PC-9 (cell line): ENCODE measurements at regions not wholly inside any gene's neighbourhood (a gene's known extent, or its start where the extent isn't known, plus 50 kb on each side); places are given as distances from the start of the nearest gene placed in this dataset.

Experiments
- BruUV-seq: library from RNA; stranded (reverse); fragments of 400-500 nt; replicated peaks from 2 replicates; lab custom pipeline; 2021; lab: Mats Ljungman, UMichigan
- CTCF ChIA-PET: fragments of 300-600 bp; sonication (Branson Sonifier 250); formaldehyde crosslinking; loops from one replicate; lab custom pipeline; 2022; ENCODE audit warnings: antibody characterized with exemption; lab: Charles Lee
- POLR2A ChIA-PET: fragments of 300-600 bp; sonication (Branson Sonifier 250); formaldehyde crosslinking; loops from one replicate; lab custom pipeline; 2022; ENCODE audit warnings: antibody characterized with exemption; ENCODE audit not compliant: unreplicated experiment; lab: Charles Lee
- DNase-seq, 2 experiments: peaks; one replicate each; pipeline versions ENCODE4 v3.0.0 to v3.0.0-alpha.2; 2015 to 2022; ENCODE audit warnings: mixed read lengths in 1 of 2
- H2AFZ ChIP-seq: fragments of 200-600 bp; sonication (generic); 2 replicates; pipeline ENCODE4 v1.8.1; 2017; ENCODE audit warnings: antibody characterized with exemption
- H3F3A ChIP-seq: fragments of 200-600 bp; sonication (generic); 2 replicates; pipeline ENCODE4 v1.8.1; 2017; ENCODE audit warnings: antibody characterized with exemption, mild to moderate bottlenecking, low read depth; ENCODE audit not compliant: insufficient read depth
- H3K27ac ChIP-seq: fragments of 200-600 bp; sonication (generic); 2 replicates; pipeline ENCODE4 v1.6.1; 2016; ENCODE audit warnings: mixed run types
- H3K27me3 ChIP-seq: fragments of 200-600 bp; sonication (generic); 2 replicates; pipeline ENCODE4 v1.6.1; 2016; ENCODE audit warnings: low read depth, mixed run types; ENCODE audit not compliant: insufficient read depth
- H3K36me3 ChIP-seq: fragments of 200-600 bp; sonication (generic); 2 replicates; pipeline ENCODE4 v1.6.1; 2016; ENCODE audit warnings: low read depth, mixed run types
- H3K4me1 ChIP-seq: fragments of 200-600 bp; sonication (generic); replicated peaks from 2 replicates; pipeline ENCODE4 v1.6.1; 2016; ENCODE audit warnings: mixed run types; ENCODE audit not compliant: insufficient read depth
- H3K4me2 ChIP-seq: fragments of 200-600 bp; sonication (generic); 2 replicates; pipeline ENCODE4 v1.6.1; 2017; ENCODE audit warnings: mixed run types
- H3K4me3 ChIP-seq: fragments of 200-600 bp; sonication (generic); 2 replicates; pipeline ENCODE4 v1.6.1; 2016; ENCODE audit warnings: mixed run types
- H3K79me2 ChIP-seq: fragments of 200-600 bp; sonication (generic); 2 replicates; pipeline ENCODE4 v1.6.1; 2017; ENCODE audit warnings: low read depth, mixed run types
- H3K9me2 ChIP-seq: fragments of 200-600 bp; sonication (generic); 2 replicates; pipeline ENCODE4 v1.8.1; 2017; ENCODE audit warnings: mild to moderate bottlenecking; ENCODE audit not compliant: insufficient read depth
- H3K9me3 ChIP-seq: fragments of 200-600 bp; sonication (generic); 2 replicates; pipeline ENCODE4 v1.8.1; 2016; ENCODE audit warnings: low read depth; ENCODE audit not compliant: insufficient read depth
- H4K20me1 ChIP-seq: fragments of 200-600 bp; sonication (generic); 2 replicates; pipeline ENCODE4 v1.8.1; 2017; ENCODE audit not compliant: insufficient read depth
- EZH2 ChIP-seq: fragments of 200-600 bp; sonication (generic); IDR thresholded peaks from 2 replicates; pipeline ENCODE4 v1.8.0; 2017; ENCODE audit warnings: antibody characterized with exemption, low read depth
- intact Hi-C: fragments of 100-400 bp; cut with micrococcal nuclease; formaldehyde crosslinking; loops from one replicate; pipeline ENCODE4 v1.10.0; 2022; ENCODE audit not compliant: unreplicated experiment
- TF ChIP-seq, protein P1 (sequence below): fragments of 200-600 bp; sonication (generic); conservative IDR thresholded peaks from 2 replicates; pipeline ENCODE4 v1.6.1; 2017; ENCODE audit warnings: mixed run types, antibody characterized with exemption, mild to moderate bottlenecking, moderate library complexity

DNA sequence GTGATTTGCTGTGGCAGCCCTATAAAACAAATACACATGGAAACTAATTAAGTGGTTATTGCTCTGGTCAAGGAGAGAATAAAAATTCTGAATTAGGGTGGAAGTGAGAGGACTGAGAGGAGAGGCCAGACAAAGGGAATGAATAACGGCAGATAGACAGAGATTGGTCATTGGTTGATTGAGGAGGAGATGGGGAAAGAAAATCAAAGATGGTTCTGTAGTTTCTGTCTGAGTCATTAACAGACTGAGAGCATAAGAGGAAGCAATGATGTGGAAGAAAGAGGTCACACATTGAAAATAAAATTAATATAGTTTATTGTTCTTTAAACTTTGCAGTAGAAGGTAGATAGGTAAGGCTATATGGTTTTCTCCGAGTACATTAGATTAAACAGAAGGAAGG, 469.8 kb downstream of the ACTL7B start:
- DNase-seq: no peak
- TF ChIP-seq EZH2: no peak
- TF ChIP-seq, protein P1, sequence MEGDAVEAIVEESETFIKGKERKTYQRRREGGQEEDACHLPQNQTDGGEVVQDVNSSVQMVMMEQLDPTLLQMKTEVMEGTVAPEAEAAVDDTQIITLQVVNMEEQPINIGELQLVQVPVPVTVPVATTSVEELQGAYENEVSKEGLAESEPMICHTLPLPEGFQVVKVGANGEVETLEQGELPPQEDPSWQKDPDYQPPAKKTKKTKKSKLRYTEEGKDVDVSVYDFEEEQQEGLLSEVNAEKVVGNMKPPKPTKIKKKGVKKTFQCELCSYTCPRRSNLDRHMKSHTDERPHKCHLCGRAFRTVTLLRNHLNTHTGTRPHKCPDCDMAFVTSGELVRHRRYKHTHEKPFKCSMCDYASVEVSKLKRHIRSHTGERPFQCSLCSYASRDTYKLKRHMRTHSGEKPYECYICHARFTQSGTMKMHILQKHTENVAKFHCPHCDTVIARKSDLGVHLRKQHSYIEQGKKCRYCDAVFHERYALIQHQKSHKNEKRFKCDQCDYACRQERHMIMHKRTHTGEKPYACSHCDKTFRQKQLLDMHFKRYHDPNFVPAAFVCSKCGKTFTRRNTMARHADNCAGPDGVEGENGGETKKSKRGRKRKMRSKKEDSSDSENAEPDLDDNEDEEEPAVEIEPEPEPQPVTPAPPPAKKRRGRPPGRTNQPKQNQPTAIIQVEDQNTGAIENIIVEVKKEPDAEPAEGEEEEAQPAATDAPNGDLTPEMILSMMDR: no peak
- ChIA-PET POLR2A (no interaction called here), CTCF (interaction anchor here (0.7 kb wide), 1 partner anchor 748 kb away, joined by 19 read pairs; no protein-coding TSS in a partner anchor)
- Histone ChIP-seq H3K4me3 (no peak overlapping the region), H3K9me2 (no peaks in the 10 kb centered on the region; the same call in 1 of the 2 replicates), H3K79me2 (no peaks in the 10 kb centered on the region), H3K36me3 (no peaks in the 10 kb centered on the region), H3K27me3 (no peaks in the 10 kb centered on the region), H3K4me2 (no peak overlapping the region), H4K20me1 (no peaks in the 10 kb centered on the region), H3K4me1 (no peaks in the 10 kb centered on the region), H3F3A (no peaks in the 10 kb centered on the region), H2AFZ (no peak overlapping the region), H3K27ac (no peak overlapping the region), H3K9me3 (peaks cover 3% of the 10 kb centered on the region; the same call in 1 of the 2 replicates)
- intact Hi-C loops: no loop called here
- BruUV-seq: no TSS peak

DNA sequence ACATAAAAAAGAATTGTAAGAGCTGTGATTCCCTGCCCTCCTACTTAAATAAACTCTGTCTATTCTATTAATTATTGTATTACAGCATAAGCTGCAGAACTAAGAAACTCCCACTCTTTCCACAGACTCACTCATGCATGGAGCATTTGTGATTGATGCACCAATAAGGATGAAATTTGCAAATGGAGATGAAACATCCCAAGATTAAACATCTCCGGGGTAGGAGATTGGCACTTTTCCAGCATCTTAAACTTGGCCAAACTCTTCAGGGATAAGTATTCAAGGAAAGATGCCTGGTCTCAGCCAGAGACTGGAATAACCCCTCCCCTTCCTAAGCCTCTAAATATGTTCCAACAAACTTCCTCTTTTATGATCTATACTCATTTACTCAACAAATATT, 472.0 kb downstream of the ACTL7B start:
- POLR2A ChIA-PET: no interaction called here
- TF ChIP-seq EZH2: no peak
- TF ChIP-seq, protein P1: no peak
- BruUV-seq: no TSS peak
- Histone ChIP-seq H3K27me3 (no peaks in the 10 kb centered on the region), H3K36me3 (no peaks in the 10 kb centered on the region), H3K4me1 (no peaks in the 10 kb centered on the region), H3F3A (no peaks in the 10 kb centered on the region), H2AFZ (no peak overlapping the region), H3K9me3 (peaks cover 3% of the 10 kb centered on the region; the same call in 1 of the 2 replicates), H3K4me2 (no peak overlapping the region), H3K9me2 (no peaks in the 10 kb centered on the region), H4K20me1 (no peaks in the 10 kb centered on the region), H3K4me3 (no peak overlapping the region), H3K79me2 (no peaks in the 10 kb centered on the region), H3K27ac (no peak overlapping the region)
- CTCF ChIA-PET: no interaction called here
- no peak for DNase-seq
- intact Hi-C loops: no loop called here

DNA sequence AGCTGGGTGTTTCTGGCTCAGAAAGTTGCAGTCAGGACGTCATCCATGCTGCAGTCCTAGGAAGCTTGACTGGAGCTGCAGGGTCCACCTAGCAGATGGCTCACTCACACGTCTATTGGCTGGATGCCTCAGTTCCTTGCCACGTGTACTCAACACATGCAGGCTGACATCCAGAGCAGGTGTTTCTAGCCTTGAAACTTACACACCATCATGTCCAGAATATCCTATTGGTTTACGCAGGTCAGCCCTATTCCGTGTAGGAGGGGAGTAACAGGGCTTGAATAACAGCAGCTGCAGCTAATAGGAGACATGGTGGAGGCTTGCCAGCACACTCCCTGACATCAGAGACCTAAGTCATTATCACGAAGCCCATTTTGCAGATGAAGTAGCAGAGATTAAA, 473.5 kb downstream of the ACTL7B start:
- H4K20me1 ChIP-seq: no peaks in the 10 kb centered on the region
- H3K27ac ChIP-seq: no peak overlapping the region
- no peaks in the 10 kb centered on the region for H3F3A ChIP-seq
- no peak overlapping the region for H3K4me2 ChIP-seq
- no peaks in the 10 kb centered on the region for H3K27me3 ChIP-seq
- intact Hi-C loops: no loop called here
- CTCF ChIA-PET: no interaction called here
- H3K79me2 ChIP-seq: no peaks in the 10 kb centered on the region
- H3K36me3 ChIP-seq: no peaks in the 10 kb centered on the region
- 0 out of 2 replicates have a peak, but pooled peaks cover 3% of the 10 kb centered on the region for H3K9me3 ChIP-seq
- no TSS peak for BruUV-seq
- no peak overlapping the region for H3K4me3 ChIP-seq
- POLR2A ChIA-PET: no interaction called here
- no peak for DNase-seq
- no peaks in the 10 kb centered on the region for H3K4me1 ChIP-seq
- H2AFZ ChIP-seq: no peak overlapping the region
- TF ChIP-seq EZH2: no peak
- TF ChIP-seq, protein P1: no peak
- H3K9me2 ChIP-seq: no peaks in the 10 kb centered on the region
